ENCODE measurements at regions not wholly inside any gene's neighbourhood (a gene's known extent, or its start where the extent isn't known, plus 50 kb on each side); places are given as distances from the start of the nearest gene placed in this dataset.

DNA sequence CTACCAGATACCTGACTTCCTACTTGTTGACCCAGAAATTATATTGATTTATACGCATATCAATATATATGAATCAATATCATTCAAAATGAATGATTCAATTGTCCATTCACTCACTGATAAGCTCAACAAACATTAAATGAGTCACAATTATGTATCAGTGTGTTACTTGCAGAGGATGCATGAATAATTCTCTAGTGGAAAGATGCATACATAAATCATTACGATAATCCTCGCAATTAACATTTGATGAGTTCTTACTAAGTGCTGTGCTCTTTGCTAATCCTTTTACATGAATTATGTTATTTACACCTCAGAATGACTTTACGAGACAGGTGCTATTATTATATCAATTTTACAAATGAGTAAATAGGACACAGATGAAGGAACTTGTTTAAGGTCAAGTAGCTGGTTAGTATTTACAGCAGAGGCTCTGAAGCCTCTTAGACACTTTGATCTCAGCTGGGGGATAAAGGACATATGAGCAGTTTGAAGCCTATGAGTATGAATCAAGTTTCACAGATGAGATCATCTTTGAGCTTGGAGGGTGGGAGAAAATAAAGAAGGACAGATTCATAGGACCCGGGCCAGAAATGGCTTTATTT is 112.8 kb upstream of the ADAMTS5 start:
- FAIRE-seq (peak; percentile 85), DNase-seq (ENCODE audit: insufficient read length, low spot score) (no peak)
- TF ChIP-seq, protein P1, sequence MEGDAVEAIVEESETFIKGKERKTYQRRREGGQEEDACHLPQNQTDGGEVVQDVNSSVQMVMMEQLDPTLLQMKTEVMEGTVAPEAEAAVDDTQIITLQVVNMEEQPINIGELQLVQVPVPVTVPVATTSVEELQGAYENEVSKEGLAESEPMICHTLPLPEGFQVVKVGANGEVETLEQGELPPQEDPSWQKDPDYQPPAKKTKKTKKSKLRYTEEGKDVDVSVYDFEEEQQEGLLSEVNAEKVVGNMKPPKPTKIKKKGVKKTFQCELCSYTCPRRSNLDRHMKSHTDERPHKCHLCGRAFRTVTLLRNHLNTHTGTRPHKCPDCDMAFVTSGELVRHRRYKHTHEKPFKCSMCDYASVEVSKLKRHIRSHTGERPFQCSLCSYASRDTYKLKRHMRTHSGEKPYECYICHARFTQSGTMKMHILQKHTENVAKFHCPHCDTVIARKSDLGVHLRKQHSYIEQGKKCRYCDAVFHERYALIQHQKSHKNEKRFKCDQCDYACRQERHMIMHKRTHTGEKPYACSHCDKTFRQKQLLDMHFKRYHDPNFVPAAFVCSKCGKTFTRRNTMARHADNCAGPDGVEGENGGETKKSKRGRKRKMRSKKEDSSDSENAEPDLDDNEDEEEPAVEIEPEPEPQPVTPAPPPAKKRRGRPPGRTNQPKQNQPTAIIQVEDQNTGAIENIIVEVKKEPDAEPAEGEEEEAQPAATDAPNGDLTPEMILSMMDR (IDR thresholded peaks at IDR 0.05; ENCODE audit: insufficient read depth, missing control alignments), result no peak

DNA sequence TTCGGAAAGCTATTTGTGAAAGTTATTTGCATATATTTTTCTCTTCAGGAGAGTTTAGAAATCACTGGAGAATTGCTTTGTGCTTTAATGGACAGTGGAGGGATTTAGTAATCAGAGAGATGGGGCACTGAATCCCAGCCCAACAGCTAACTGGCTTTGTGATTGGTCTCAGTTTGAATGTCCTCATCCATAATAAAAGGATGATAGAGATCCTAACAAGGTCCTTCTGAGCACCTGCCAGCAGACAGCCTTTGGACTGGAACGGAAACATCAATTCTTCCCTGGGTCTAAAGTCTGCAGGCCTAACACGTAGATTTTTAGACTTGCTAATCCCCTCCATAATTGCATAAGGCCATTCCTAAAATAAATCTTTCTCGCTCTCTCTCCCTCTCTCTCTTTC is 112.0 kb upstream of the ADAMTS5 start:
- no peak for DNase-seq (ENCODE audit: insufficient read length, low spot score)
- TF ChIP-seq, protein P1 (IDR thresholded peaks at IDR 0.05; ENCODE audit: insufficient read depth, missing control alignments), result no peak
- no peak for FAIRE-seq

DNA sequence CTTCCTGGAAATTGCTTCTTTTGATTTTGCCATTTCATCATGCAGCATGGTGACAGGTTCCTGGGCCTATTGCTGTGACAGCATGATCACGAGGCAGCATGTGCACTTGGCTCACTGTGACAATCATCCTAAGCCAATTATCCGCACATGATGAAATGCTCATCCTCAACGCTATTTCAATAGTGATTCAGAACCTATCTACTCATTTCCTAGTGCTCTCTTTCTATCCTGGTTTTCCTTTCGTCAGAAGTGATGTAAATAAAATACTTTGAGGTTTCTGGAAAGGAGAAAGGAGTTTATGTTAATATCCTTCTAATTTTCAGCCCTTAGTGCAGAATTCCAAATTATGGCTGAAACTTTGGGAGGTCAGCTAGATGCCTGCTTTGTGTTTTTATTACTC is 110.6 kb upstream of the ADAMTS5 start:
- no peak for FAIRE-seq
- TF ChIP-seq, protein P1 (IDR thresholded peaks at IDR 0.05; ENCODE audit: insufficient read depth, missing control alignments), result no peak
- no peak for DNase-seq (ENCODE audit: insufficient read length, low spot score)

DNA sequence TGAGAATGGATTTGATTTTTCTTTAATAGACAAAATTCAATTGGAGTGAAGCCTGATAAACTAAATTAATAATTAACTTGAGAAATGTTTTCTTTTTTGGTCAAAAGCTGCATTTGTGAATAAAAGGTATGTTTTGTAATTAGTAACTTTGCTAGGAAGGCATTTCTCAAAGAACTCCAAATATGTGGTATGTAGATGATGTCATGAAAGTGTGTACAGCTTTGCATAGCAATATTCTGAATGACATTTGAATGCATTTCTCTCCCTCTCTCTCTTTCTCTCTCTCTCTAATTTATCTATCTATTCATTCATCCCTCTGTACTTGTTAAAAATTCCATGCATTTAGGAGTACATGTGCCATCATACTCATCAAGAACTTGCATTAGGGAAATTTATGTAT is 109.1 kb upstream of the ADAMTS5 start:
- DNase-seq (ENCODE audit: insufficient read length, low spot score) (no peak), FAIRE-seq (no peak)
- TF ChIP-seq, protein P1 (IDR thresholded peaks at IDR 0.05; ENCODE audit: insufficient read depth, missing control alignments), result no peak

DNA sequence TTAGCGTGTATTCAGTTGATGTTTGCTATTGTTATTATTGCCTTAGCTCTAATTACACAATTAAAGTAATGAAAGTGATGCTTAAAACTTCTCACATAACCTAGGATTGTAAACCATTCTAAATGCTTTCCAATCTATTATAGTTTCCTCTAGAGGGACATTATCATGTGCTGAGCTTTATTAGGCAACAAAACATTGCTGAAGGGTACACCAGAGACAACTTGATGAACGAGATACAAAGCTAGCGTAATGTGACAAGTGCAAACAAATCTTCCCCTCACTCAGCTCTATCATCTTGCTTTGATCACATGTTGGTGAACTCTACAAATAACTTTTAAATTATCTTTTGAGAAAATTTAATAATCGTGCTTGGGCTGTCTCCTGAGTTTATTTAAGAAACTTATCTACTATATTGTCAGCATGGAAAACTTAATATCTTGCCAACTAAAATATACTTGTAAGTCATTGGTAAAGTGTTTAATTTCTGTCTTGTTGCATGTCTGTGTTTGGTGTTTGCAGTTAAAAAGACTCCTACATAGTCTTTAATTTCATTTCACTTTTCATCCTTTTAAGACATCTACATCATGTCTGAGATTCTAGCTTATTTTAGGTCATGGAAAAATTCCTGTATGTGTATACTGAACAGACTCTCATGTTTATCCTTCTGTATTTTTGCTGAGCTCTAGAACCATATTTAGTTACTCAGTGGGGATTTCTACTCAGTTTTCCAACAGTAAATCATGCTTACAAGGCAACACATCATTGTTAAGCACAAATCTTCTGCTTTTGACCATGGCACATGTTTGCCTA is 104.2 kb upstream of the ADAMTS5 start:
- FAIRE-seq (peak; percentile 56), DNase-seq (ENCODE audit: insufficient read length, low spot score) (no peak)
- TF ChIP-seq, protein P1 (IDR thresholded peaks at IDR 0.05; ENCODE audit: insufficient read depth, missing control alignments), result no peak

DNA sequence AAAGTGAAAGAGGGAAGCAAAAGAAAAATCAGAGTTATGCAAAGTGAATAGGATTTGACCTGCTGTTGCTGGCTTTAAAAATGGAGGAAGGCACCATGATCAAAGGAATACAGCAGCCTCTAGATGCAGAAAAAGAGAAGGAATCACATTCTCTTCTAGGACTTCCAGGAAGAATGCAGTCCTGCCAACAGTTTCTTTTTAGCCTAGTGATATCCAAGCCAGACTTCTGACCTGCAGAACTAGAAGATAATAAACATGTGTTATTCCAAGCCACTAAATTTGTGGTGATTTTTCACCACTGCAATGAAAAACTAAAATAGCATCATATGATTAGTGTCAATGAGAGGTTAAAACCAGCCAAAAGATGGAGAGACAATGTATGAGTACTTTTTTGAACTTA is 101.9 kb upstream of the ADAMTS5 start:
- DNase-seq (ENCODE audit: insufficient read length, low spot score) (no peak), FAIRE-seq (no peak)
- TF ChIP-seq, protein P1 (IDR thresholded peaks at IDR 0.05; ENCODE audit: insufficient read depth, missing control alignments), result no peak

DNA sequence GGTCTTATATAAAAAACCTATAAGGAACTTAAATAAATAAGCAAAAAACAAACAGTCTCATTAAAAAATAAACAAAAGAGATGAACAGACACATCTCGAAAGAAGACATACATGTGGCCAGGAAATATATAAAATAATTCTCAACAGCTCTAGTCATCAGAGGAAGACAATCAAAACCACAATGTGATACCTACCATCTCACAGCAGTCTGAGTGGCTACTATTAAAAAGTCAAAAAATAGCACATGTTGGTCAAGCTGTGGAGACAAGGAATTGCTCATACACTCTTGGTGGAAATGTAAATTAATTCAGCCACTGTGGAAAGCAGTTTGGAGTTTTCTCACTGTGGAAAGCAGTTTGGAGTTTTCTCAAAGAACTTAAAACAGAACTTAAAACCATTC is 100.3 kb upstream of the ADAMTS5 start:
- FAIRE-seq, result no peak
- TF ChIP-seq, protein P1 (IDR thresholded peaks at IDR 0.05; ENCODE audit: insufficient read depth, missing control alignments), result no peak
- DNase-seq (ENCODE audit: insufficient read length, low spot score), result no peak

All from D721Med (cell line).